A549 (cell line): ENCODE measurements at regions not wholly inside any gene's neighbourhood (a gene's known extent, or its start where the extent isn't known, plus 50 kb on each side); places are given as distances from the start of the nearest gene placed in this dataset.

Experiments
- ATAC-seq, 2 experiments: fragments of 200-7000 bp in 1 of 2; fragments of >200 bp in 1 of 2; cut with Nextera tagmentation in 1 of 2; cut with Tn5 transposase in 1 of 2; 3 replicates each; pipeline versions ENCODE4 v1.8.0 to v1.9.1; 2018 to 2020; ENCODE audit warnings: mild to moderate bottlenecking in 1 of 2, moderate library complexity in 1 of 2
- CTCF ChIA-PET: fragments of 300-600 bp; sonication (Branson Sonifier 250); formaldehyde crosslinking; extraction: SDS; loops from one replicate; lab custom pipeline; 2021; ENCODE audit warnings: antibody characterized with exemption, inconsistent platforms; lab: Yijun Ruan, JAX
- POLR2A ChIA-PET: fragments of 350-600 bp; formaldehyde crosslinking; extraction: SDS; loops from one replicate; lab custom pipeline; 2021; ENCODE audit warnings: antibody characterized with exemption, inconsistent platforms; lab: Yijun Ruan, JAX
- DNase-seq, 2 experiments: peaks; one replicate each; pipeline versions ENCODE4 v3.0.0 to v3.0.0-alpha.2; 2011 to 2016; ENCODE audit warnings: low read depth in 1 of 2, low spot score in 1 of 2
- FAIRE-seq: peaks from 2 replicates; lab custom pipeline; 2011; peaks lifted over from hg19 to GRCh38; lab: Jason Lieb, UNC
- H3K27ac ChIP-seq, 2 experiments: fragments of >200 bp; sonication (Bioruptor Twin); formaldehyde crosslinking; 3 replicates each; pipeline ENCODE4 v1.5.1; 2016 to 2017
- H3K4me1 ChIP-seq: fragments of >200 bp; sonication (Bioruptor Twin); formaldehyde crosslinking; 3 replicates; pipeline ENCODE4 v1.6.1; 2016
- H3K4me2 ChIP-seq: fragments of >200 bp; sonication (Bioruptor Twin); formaldehyde crosslinking; 3 replicates; pipeline ENCODE4 v1.6.1; 2016
- H3K4me3 ChIP-seq: fragments of >200 bp; sonication (Bioruptor Twin); formaldehyde crosslinking; 3 replicates; pipeline ENCODE4 v1.5.1; 2016
- H3K9me3 ChIP-seq: fragments of >200 bp; sonication (Bioruptor Twin); formaldehyde crosslinking; 3 replicates; pipeline ENCODE4 v1.6.1; 2016
- BCL3 ChIP-seq: fragments of >200 bp; sonication (Bioruptor Twin); formaldehyde crosslinking; IDR thresholded peaks from 3 replicates; pipeline ENCODE4 v1.6.1; 2016
- BHLHE40 ChIP-seq: IDR thresholded peaks from 2 replicates; pipeline ENCODE4 v1.6.1; 2012; ENCODE audit warnings: low read depth, low read length, inconsistent platforms
- CHD2 ChIP-seq: fragments of 150-350 bp; IDR thresholded peaks from 2 replicates; pipeline ENCODE4 v1.6.1; 2014; ENCODE audit warnings: low read length; ENCODE audit not compliant: partially characterized antibody
- EHF ChIP-seq: fragments of 250-450 bp; sonication (Bioruptor Pico); IDR thresholded peaks from 2 replicates; pipeline ENCODE4 v1.5.0; 2020; ENCODE audit warnings: mild to moderate bottlenecking
- EHMT2 ChIP-seq: fragments of 200-600 bp; sonication (generic); IDR thresholded peaks from 2 replicates; pipeline ENCODE4 v1.6.1; 2016; ENCODE audit warnings: antibody characterized with exemption, low read depth, mild to moderate bottlenecking, moderate library complexity
- ESRRA ChIP-seq: fragments of 150-350 bp; IDR thresholded peaks from 2 replicates; pipeline ENCODE4 v1.6.1; 2014; ENCODE audit warnings: mild to moderate bottlenecking, low read length, borderline replicate concordance
- FOSB ChIP-seq: fragments of 250-450 bp; sonication (Bioruptor Pico); IDR thresholded peaks from 2 replicates; pipeline ENCODE4 v1.5.0; 2020; ENCODE audit warnings: mild to moderate bottlenecking, moderate library complexity
- GATA3 ChIP-seq: IDR thresholded peaks from 2 replicates; pipeline ENCODE4 v1.6.1; 2012; ENCODE audit warnings: borderline replicate concordance
- HDAC2 ChIP-seq: fragments of 200-600 bp; sonication (generic); IDR thresholded peaks from 2 replicates; pipeline ENCODE4 v1.6.1; 2016
- HEYL ChIP-seq: fragments of 250-450 bp; sonication (Bioruptor Pico); IDR thresholded peaks from 2 replicates; pipeline ENCODE4 v1.8.0; 2021; ENCODE audit warnings: mild to moderate bottlenecking, moderate library complexity
- HOXA7 ChIP-seq: fragments of 250-450 bp; sonication (Bioruptor Pico); IDR thresholded peaks from 2 replicates; pipeline ENCODE4 v1.5.0; 2020; ENCODE audit warnings: mild to moderate bottlenecking, moderate library complexity
- HOXB13 ChIP-seq: fragments of 250-450 bp; sonication (Bioruptor Pico); IDR thresholded peaks from 2 replicates; pipeline ENCODE4 v1.5.0; 2020; ENCODE audit warnings: low read depth, mild to moderate bottlenecking, moderate library complexity
- HOXB5 ChIP-seq: fragments of 250-450 bp; sonication (Bioruptor Pico); IDR thresholded peaks from 2 replicates; pipeline ENCODE4 v1.5.0; 2020; ENCODE audit warnings: mild to moderate bottlenecking, moderate library complexity
- JUN ChIP-seq, 2 experiments: fragments of >200 bp; sonication (Bioruptor Twin); formaldehyde crosslinking; IDR thresholded peaks; 2 replicates in 1 of 2; 3 replicates in 1 of 2; pipeline ENCODE4 v1.6.1; 2016 to 2017
- KDM5A ChIP-seq: fragments of 200-600 bp; sonication (generic); IDR thresholded peaks from 2 replicates; pipeline ENCODE4 v1.6.1; 2016; ENCODE audit warnings: antibody characterized with exemption, mild to moderate bottlenecking
- MAZ ChIP-seq: fragments of 150-350 bp; IDR thresholded peaks from 2 replicates; pipeline ENCODE4 v1.6.1; 2014; ENCODE audit warnings: antibody characterized with exemption, low read depth, low read length, borderline replicate concordance
- NFE2L2 ChIP-seq: fragments of 150-350 bp; conservative IDR thresholded peaks from 2 replicates; pipeline ENCODE4 v1.6.1; 2014; ENCODE audit warnings: low read length
- PHF8 ChIP-seq: fragments of 200-600 bp; sonication (generic); IDR thresholded peaks from 2 replicates; pipeline ENCODE4 v1.6.1; 2016; ENCODE audit warnings: low read depth, mild to moderate bottlenecking, antibody characterized with exemption, moderate library complexity, borderline replicate concordance
- POLR2AphosphoS2 ChIP-seq: conservative IDR thresholded peaks from 2 replicates; pipeline ENCODE4 v1.6.1; 2012; ENCODE audit warnings: low read length, improper control_type of control experiment, inconsistent platforms
- RFX5 ChIP-seq: fragments of 450-650 bp; IDR thresholded peaks from 2 replicates; pipeline ENCODE4 v1.7.1; 2014; ENCODE audit warnings: antibody characterized with exemption, mild to moderate bottlenecking, moderate library complexity
- SMC3 ChIP-seq: fragments of >200 bp; sonication (Bioruptor Twin); formaldehyde crosslinking; IDR thresholded peaks from 3 replicates; pipeline ENCODE4 v1.6.1; 2018; ENCODE audit warnings: inconsistent platforms
- TP53 ChIP-seq: fragments of 250-450 bp; sonication (Bioruptor Pico); IDR thresholded peaks from 2 replicates; pipeline ENCODE4 v1.5.0; 2021; ENCODE audit warnings: mild to moderate bottlenecking, moderate library complexity
- ZC3H11A ChIP-seq: fragments of 450-650 bp; IDR thresholded peaks from 2 replicates; pipeline ENCODE4 v1.6.1; 2014; ENCODE audit warnings: antibody characterized with exemption, mild to moderate bottlenecking
- ZFP36 ChIP-seq: fragments of 450-650 bp; IDR thresholded peaks from 2 replicates; pipeline ENCODE4 v1.6.1; 2014; ENCODE audit warnings: borderline replicate concordance; ENCODE audit not compliant: partially characterized antibody
- ZNF302 ChIP-seq: fragments of 250-450 bp; sonication (Bioruptor Pico); IDR thresholded peaks from 2 replicates; pipeline ENCODE4 v1.9.0; 2021; ENCODE audit warnings: inconsistent platforms, mild to moderate bottlenecking, moderate library complexity
- ZSCAN20 ChIP-seq: fragments of 250-450 bp; sonication (Bioruptor Pico); IDR thresholded peaks from 2 replicates; pipeline ENCODE4 v1.8.0; 2022; ENCODE audit warnings: mild to moderate bottlenecking, moderate library complexity
- WGBS: methylation state at CpG from one replicate; pipeline ENCODE4 v1.1.6; 2017; ENCODE audit errors: missing lambda C conversion rate; 5-methylcytosine and 5-hydroxymethylcytosine counted together
- TF ChIP-seq, protein P1 (sequence below): IDR thresholded peaks from 2 replicates; pipeline ENCODE4 v1.6.1; 2012; ENCODE audit warnings: low read depth, borderline replicate concordance
- TF ChIP-seq, protein P2 (sequence below): fragments of 200-600 bp; sonication (generic); IDR thresholded peaks from 2 replicates; pipeline ENCODE4 v1.6.1; 2016; ENCODE audit warnings: antibody characterized with exemption, mild to moderate bottlenecking, moderate library complexity
- TF ChIP-seq, protein P3 (sequence below): fragments of 450-650 bp; IDR thresholded peaks from 2 replicates; pipeline ENCODE4 v1.6.1; 2014; ENCODE audit warnings: antibody characterized with exemption
- TF ChIP-seq, protein P4 (sequence below): fragments of 150-350 bp; IDR thresholded peaks from 2 replicates; pipeline ENCODE4 v1.6.1; 2014; ENCODE audit warnings: low read depth, mild to moderate bottlenecking, low read length

- Histone ChIP-seq H3K4me1 (no peaks in the 10 kb centered on the region), H3K9me3 (no peaks in the 10 kb centered on the region), H3K4me3 (no peak overlapping the region)
- DNase-seq = no peak
- TF ChIP-seq BHLHE40 (no peak), TP53 (no peak), CHD2 (no peak), RFX5 (no peak), HOXB13 (CRISPR knock-in tag) (no peak), HDAC2 (no peak), GATA3 (no peak), HOXB5 (CRISPR knock-in tag) (no peak), HOXA7 (CRISPR knock-in tag) (no peak), ZSCAN20 (no peak), NFE2L2 (no peak), HEYL (CRISPR knock-in tag) (no peak), EHF (CRISPR knock-in tag) (no peak), POLR2AphosphoS2 (no peak), KDM5A (no peak), JUN (IDR thresholded peaks at IDR 0.05) (no peak)
- TF ChIP-seq, protein P1, sequence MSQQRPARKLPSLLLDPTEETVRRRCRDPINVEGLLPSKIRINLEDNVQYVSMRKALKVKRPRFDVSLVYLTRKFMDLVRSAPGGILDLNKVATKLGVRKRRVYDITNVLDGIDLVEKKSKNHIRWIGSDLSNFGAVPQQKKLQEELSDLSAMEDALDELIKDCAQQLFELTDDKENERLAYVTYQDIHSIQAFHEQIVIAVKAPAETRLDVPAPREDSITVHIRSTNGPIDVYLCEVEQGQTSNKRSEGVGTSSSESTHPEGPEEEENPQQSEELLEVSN = no peak
- TF ChIP-seq, protein P2, sequence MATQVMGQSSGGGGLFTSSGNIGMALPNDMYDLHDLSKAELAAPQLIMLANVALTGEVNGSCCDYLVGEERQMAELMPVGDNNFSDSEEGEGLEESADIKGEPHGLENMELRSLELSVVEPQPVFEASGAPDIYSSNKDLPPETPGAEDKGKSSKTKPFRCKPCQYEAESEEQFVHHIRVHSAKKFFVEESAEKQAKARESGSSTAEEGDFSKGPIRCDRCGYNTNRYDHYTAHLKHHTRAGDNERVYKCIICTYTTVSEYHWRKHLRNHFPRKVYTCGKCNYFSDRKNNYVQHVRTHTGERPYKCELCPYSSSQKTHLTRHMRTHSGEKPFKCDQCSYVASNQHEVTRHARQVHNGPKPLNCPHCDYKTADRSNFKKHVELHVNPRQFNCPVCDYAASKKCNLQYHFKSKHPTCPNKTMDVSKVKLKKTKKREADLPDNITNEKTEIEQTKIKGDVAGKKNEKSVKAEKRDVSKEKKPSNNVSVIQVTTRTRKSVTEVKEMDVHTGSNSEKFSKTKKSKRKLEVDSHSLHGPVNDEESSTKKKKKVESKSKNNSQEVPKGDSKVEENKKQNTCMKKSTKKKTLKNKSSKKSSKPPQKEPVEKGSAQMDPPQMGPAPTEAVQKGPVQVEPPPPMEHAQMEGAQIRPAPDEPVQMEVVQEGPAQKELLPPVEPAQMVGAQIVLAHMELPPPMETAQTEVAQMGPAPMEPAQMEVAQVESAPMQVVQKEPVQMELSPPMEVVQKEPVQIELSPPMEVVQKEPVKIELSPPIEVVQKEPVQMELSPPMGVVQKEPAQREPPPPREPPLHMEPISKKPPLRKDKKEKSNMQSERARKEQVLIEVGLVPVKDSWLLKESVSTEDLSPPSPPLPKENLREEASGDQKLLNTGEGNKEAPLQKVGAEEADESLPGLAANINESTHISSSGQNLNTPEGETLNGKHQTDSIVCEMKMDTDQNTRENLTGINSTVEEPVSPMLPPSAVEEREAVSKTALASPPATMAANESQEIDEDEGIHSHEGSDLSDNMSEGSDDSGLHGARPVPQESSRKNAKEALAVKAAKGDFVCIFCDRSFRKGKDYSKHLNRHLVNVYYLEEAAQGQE = no peak
- TF ChIP-seq, protein P3, sequence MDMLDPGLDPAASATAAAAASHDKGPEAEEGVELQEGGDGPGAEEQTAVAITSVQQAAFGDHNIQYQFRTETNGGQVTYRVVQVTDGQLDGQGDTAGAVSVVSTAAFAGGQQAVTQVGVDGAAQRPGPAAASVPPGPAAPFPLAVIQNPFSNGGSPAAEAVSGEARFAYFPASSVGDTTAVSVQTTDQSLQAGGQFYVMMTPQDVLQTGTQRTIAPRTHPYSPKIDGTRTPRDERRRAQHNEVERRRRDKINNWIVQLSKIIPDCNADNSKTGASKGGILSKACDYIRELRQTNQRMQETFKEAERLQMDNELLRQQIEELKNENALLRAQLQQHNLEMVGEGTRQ = no peak
- TF ChIP-seq, all 56 proteins: peak for 0
- FAIRE-seq (no peak), ATAC-seq (no peak)
- POLR2A ChIA-PET = no interaction called here
- H3K27ac ChIP-seq = no peak overlapping the region
- CTCF ChIA-PET = no interaction called here
- no peak overlapping the region for H3K4me2 ChIP-seq
- 20% methylated on average over 3 of the region's 3 CpGs for WGBS
Observed at GRCh38 chr1:88407248-88407647, 276.8 kb upstream of the PKN2 start.

- FAIRE-seq = no peak
- Histone ChIP-seq H3K27ac (no peak overlapping the region), H3K4me2 (no peak overlapping the region), H3K9me3 (no peaks in the 10 kb centered on the region), H3K4me1 (no peaks in the 10 kb centered on the region), H3K4me3 (no peak overlapping the region)
- no peak for ATAC-seq
- POLR2A ChIA-PET = no interaction called here
- no peak for TF ChIP-seq ZNF302 (CRISPR knock-in tag)
- TF ChIP-seq JUN (IDR thresholded peaks at IDR 0.05) = no peak
- TF ChIP-seq GATA3 = no peak
- TF ChIP-seq MAZ = no peak
- TF ChIP-seq BCL3 = no peak
- TF ChIP-seq, protein P4, sequence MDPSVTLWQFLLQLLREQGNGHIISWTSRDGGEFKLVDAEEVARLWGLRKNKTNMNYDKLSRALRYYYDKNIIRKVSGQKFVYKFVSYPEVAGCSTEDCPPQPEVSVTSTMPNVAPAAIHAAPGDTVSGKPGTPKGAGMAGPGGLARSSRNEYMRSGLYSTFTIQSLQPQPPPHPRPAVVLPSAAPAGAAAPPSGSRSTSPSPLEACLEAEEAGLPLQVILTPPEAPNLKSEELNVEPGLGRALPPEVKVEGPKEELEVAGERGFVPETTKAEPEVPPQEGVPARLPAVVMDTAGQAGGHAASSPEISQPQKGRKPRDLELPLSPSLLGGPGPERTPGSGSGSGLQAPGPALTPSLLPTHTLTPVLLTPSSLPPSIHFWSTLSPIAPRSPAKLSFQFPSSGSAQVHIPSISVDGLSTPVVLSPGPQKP = no peak
- no peak for TF ChIP-seq FOSB (CRISPR knock-in tag)
- TF ChIP-seq ZSCAN20 = no peak
- TF ChIP-seq EHMT2 = no peak
- no peak for TF ChIP-seq SMC3
- TF ChIP-seq HOXB13 (CRISPR knock-in tag) = no peak
- TF ChIP-seq PHF8 = no peak
- no peak for TF ChIP-seq ZC3H11A
- TF ChIP-seq ZFP36 = no peak
- no peak for TF ChIP-seq ESRRA
- TF ChIP-seq HOXB5 (CRISPR knock-in tag) = no peak
- DNase-seq = no peak
- 80% methylated on average over 1 of the region's 1 CpG for WGBS
- CTCF ChIA-PET = no interaction called here
Observed at GRCh38 chr1:88421997-88422396, 262.1 kb upstream of the PKN2 start.
